Fibroblast of lung (primary cell): ENCODE measurements at regions not wholly inside any gene's neighbourhood (a gene's known extent, or its start where the extent isn't known, plus 50 kb on each side); places are given as distances from the start of the nearest gene placed in this dataset.

Source experiments
- DNase-seq, 2 donors: peaks; one replicate each; pipeline versions ENCODE4 v3.0.0 to v3.0.0-alpha.2; 2010; ENCODE audit warnings: low read depth in 2 of 2
- H2AFZ ChIP-seq: 2 replicates; pipeline ENCODE4 v1.5.1; 2012; ENCODE audit warnings: low read length, control low read depth, inconsistent platforms
- H3K27ac ChIP-seq: 2 replicates; pipeline ENCODE4 v1.5.1; 2011; ENCODE audit warnings: low read length, control low read depth; ENCODE audit not compliant: insufficient read depth
- H3K27me3 ChIP-seq: 2 replicates; pipeline ENCODE4 v1.5.1; 2011; ENCODE audit warnings: mild to moderate bottlenecking, low read length; ENCODE audit not compliant: control insufficient read depth, insufficient read depth
- H3K36me3 ChIP-seq: 2 replicates; pipeline ENCODE4 v1.5.1; 2011; ENCODE audit warnings: low read length; ENCODE audit not compliant: control insufficient read depth, insufficient read depth
- H3K4me1 ChIP-seq: 2 replicates; pipeline ENCODE4 v1.5.1; 2011; ENCODE audit warnings: low read length; ENCODE audit not compliant: control insufficient read depth, insufficient read depth; ENCODE audit errors: extremely low read depth
- H3K4me2 ChIP-seq: 2 replicates; pipeline ENCODE4 v1.5.1; 2011; ENCODE audit warnings: low read length, control low read depth; ENCODE audit not compliant: insufficient read depth; ENCODE audit errors: extremely low read depth
- H3K4me3 ChIP-seq, 4 experiments: fragments of 200-600 bp in 1 of 4; sonication (generic) in 1 of 4; replicated peaks in 1 of 4; 2 replicates each; pipeline ENCODE4 v1.5.1; 2011 to 2016; ENCODE audit warnings: low read length in 4 of 4, low read depth in 3 of 4, mild to moderate bottlenecking in 3 of 4, control low read depth in 2 of 4, inconsistent platforms in 1 of 4, mixed read lengths in 1 of 4; ENCODE audit not compliant: insufficient read depth in 1 of 4; ENCODE audit errors: control extremely low read depth in 1 of 4
- H3K79me2 ChIP-seq: 2 replicates; pipeline ENCODE4 v1.5.1; 2012; ENCODE audit warnings: mild to moderate bottlenecking, low read length, inconsistent platforms; ENCODE audit not compliant: control insufficient read depth, insufficient read depth
- H3K9ac ChIP-seq: 2 replicates; pipeline ENCODE4 v1.5.1; 2011; ENCODE audit warnings: mild to moderate bottlenecking, low read length, control low read depth; ENCODE audit not compliant: insufficient read depth
- H3K9me3 ChIP-seq: 2 replicates; pipeline ENCODE4 v1.5.1; 2012; ENCODE audit warnings: low read depth, low read length; ENCODE audit not compliant: control insufficient read depth, insufficient read depth
- H4K20me1 ChIP-seq: 2 replicates; pipeline ENCODE4 v1.5.1; 2011; ENCODE audit warnings: low read length; ENCODE audit not compliant: control insufficient read depth, insufficient read depth; ENCODE audit errors: extremely low read depth
- CTCF ChIP-seq, 2 donors: IDR thresholded peaks in 1 of 2; conservative IDR thresholded peaks in 1 of 2; 1 replicate in 1 of 2; 2 replicates in 1 of 2; pipeline ENCODE4 v1.5.1; 2011 to 2012; ENCODE audit warnings: low read length in 2 of 2, control low read depth in 1 of 2, inconsistent platforms in 1 of 2, low read depth in 1 of 2, mild to moderate bottlenecking in 1 of 2
- EZH2 ChIP-seq: IDR thresholded peaks from 2 replicates; pipeline ENCODE4 v1.5.1; 2012; ENCODE audit warnings: low read length, control low read depth, mild to moderate bottlenecking; ENCODE audit errors: missing control alignments

GRCh38 chr9:85157772-85158171 lies 488.2 kb downstream of the NTRK2 start:
- Histone ChIP-seq H2AFZ (no peak overlapping the region), H4K20me1 (no peaks in the 10 kb centered on the region), H3K79me2 (no peaks in the 10 kb centered on the region), H3K4me1 (no peaks in the 10 kb centered on the region), H3K4me2 (no peak overlapping the region), H3K9me3 (no peaks in the 10 kb centered on the region), H3K9ac (no peak overlapping the region), H3K27me3 (no peaks in the 10 kb centered on the region), H3K36me3 (no peaks in the 10 kb centered on the region), H3K27ac (no peak overlapping the region), H3K4me3 (no peak overlapping the region)
- TF ChIP-seq EZH2 (no peak), CTCF (conservative IDR thresholded peaks at IDR 0.05 in 1 of 2, IDR thresholded peaks at IDR 0.05 in 1 of 2; ENCODE audit: low read depth in 1 of 2, low read length in 2 of 2) (no peak)
- DNase-seq: no peak

GRCh38 chr9:85156652-85157051 lies 487.1 kb downstream of the NTRK2 start:
- no peaks in the 10 kb centered on the region for H3K27me3 ChIP-seq
- no peak overlapping the region for H3K4me2 ChIP-seq
- H3K4me3 ChIP-seq: no peak overlapping the region
- no peaks in the 10 kb centered on the region for H3K79me2 ChIP-seq
- H4K20me1 ChIP-seq: no peaks in the 10 kb centered on the region
- H3K9me3 ChIP-seq: no peaks in the 10 kb centered on the region
- no peak for DNase-seq
- H3K27ac ChIP-seq: no peak overlapping the region
- no peak for TF ChIP-seq CTCF (conservative IDR thresholded peaks at IDR 0.05 in 1 of 2, IDR thresholded peaks at IDR 0.05 in 1 of 2; ENCODE audit: low read depth in 1 of 2, low read length in 2 of 2)
- no peak for TF ChIP-seq EZH2
- no peaks in the 10 kb centered on the region for H3K4me1 ChIP-seq
- H2AFZ ChIP-seq: no peak overlapping the region
- no peak overlapping the region for H3K9ac ChIP-seq
- H3K36me3 ChIP-seq: no peaks in the 10 kb centered on the region

- Histone ChIP-seq H3K36me3 (no peaks in the 10 kb centered on the region), H4K20me1 (no peaks in the 10 kb centered on the region), H3K27ac (no peak overlapping the region), H3K4me3 (no peak overlapping the region), H3K9me3 (no peaks in the 10 kb centered on the region), H3K27me3 (no peaks in the 10 kb centered on the region), H3K9ac (no peak overlapping the region), H2AFZ (no peak overlapping the region), H3K79me2 (no peaks in the 10 kb centered on the region), H3K4me2 (no peak overlapping the region), H3K4me1 (no peaks in the 10 kb centered on the region)
- no peak for DNase-seq
- TF ChIP-seq EZH2: no peak
- no peak for TF ChIP-seq CTCF (conservative IDR thresholded peaks at IDR 0.05 in 1 of 2, IDR thresholded peaks at IDR 0.05 in 1 of 2; ENCODE audit: low read depth in 1 of 2, low read length in 2 of 2)
These were observed 485.8 kb downstream of the NTRK2 start for GRCh38 chr9:85155352-85155751.
